HG02759 (cell line): ENCODE measurements at regions not wholly inside any gene's neighbourhood (a gene's known extent, or its start where the extent isn't known, plus 50 kb on each side); places are given as distances from the start of the nearest gene placed in this dataset.

ENCODE experiments used
- ATAC-seq: cut with Tn5 transposase; IDR thresholded peaks from one replicate; pipeline ENCODE4 v1.9.1; 2021; ENCODE audit warnings: mild to moderate bottlenecking, moderate library complexity; ENCODE audit not compliant: unreplicated experiment

GRCh38 chr3:159123877-159124276, 322.0 kb downstream of the MFSD1 start:
- ATAC-seq, result no peak

- ATAC-seq, result no peak
Observed at GRCh38 chr3:159126261-159127020, 324.6 kb downstream of the MFSD1 start.

- no peak for ATAC-seq
Observed at GRCh38 chr3:159127021-159127392, 325.2 kb downstream of the MFSD1 start.

- no peak for ATAC-seq
Observed at GRCh38 chr3:159128628-159129027, 326.8 kb downstream of the MFSD1 start.

- ATAC-seq, result peak; percentile 59
Observed at GRCh38 chr3:159130108-159130507, 328.3 kb downstream of the MFSD1 start.

- no peak for ATAC-seq
Observed at GRCh38 chr3:159131376-159131775, 329.5 kb downstream of the MFSD1 start.

- ATAC-seq, result no peak
Observed at GRCh38 chr3:159137949-159138348, 336.1 kb downstream of the MFSD1 start.

GRCh38 chr3:159139326-159139725, 337.5 kb downstream of the MFSD1 start:
- ATAC-seq, result no peak

- no peak for ATAC-seq
Observed at GRCh38 chr3:159144472-159144871, 342.6 kb downstream of the MFSD1 start.

GRCh38 chr3:159144891-159145290, 343.0 kb downstream of the MFSD1 start:
- ATAC-seq, result no peak

- no peak for ATAC-seq
Observed at GRCh38 chr3:159146392-159146791, 344.5 kb downstream of the MFSD1 start.

GRCh38 chr3:159146856-159147435, 345.1 kb downstream of the MFSD1 start:
- ATAC-seq, result no peak

- ATAC-seq, result no peak
Observed at GRCh38 chr3:159147813-159148212, 346.0 kb downstream of the MFSD1 start.

- ATAC-seq, result no peak
Observed at GRCh38 chr3:159148466-159148865, 346.6 kb downstream of the MFSD1 start.

- ATAC-seq, result no peak
Observed at GRCh38 chr3:159149131-159149530, 347.3 kb downstream of the MFSD1 start.

GRCh38 chr3:159149633-159150032, 347.8 kb downstream of the MFSD1 start:
- no peak for ATAC-seq

- ATAC-seq, result no peak
Observed at GRCh38 chr3:159150180-159150579, 348.3 kb downstream of the MFSD1 start.

GRCh38 chr3:159151130-159151529, 349.3 kb downstream of the MFSD1 start:
- ATAC-seq, result no peak

- no peak for ATAC-seq
Observed at GRCh38 chr3:159157275-159157674, 355.4 kb downstream of the MFSD1 start.

GRCh38 chr3:159158213-159158612, 356.4 kb downstream of the MFSD1 start:
- no peak for ATAC-seq

GRCh38 chr3:159158801-159159200, 356.9 kb downstream of the MFSD1 start:
- ATAC-seq, result no peak

- ATAC-seq, result no peak
Observed at GRCh38 chr3:159159546-159159945, 357.7 kb downstream of the MFSD1 start.

GRCh38 chr3:159163656-159164055, 361.8 kb downstream of the MFSD1 start:
- no peak for ATAC-seq
